ENCODE measurements at regions not wholly inside any gene's neighbourhood (a gene's known extent, or its start where the extent isn't known, plus 50 kb on each side); places are given as distances from the start of the nearest gene placed in this dataset.

DNA sequence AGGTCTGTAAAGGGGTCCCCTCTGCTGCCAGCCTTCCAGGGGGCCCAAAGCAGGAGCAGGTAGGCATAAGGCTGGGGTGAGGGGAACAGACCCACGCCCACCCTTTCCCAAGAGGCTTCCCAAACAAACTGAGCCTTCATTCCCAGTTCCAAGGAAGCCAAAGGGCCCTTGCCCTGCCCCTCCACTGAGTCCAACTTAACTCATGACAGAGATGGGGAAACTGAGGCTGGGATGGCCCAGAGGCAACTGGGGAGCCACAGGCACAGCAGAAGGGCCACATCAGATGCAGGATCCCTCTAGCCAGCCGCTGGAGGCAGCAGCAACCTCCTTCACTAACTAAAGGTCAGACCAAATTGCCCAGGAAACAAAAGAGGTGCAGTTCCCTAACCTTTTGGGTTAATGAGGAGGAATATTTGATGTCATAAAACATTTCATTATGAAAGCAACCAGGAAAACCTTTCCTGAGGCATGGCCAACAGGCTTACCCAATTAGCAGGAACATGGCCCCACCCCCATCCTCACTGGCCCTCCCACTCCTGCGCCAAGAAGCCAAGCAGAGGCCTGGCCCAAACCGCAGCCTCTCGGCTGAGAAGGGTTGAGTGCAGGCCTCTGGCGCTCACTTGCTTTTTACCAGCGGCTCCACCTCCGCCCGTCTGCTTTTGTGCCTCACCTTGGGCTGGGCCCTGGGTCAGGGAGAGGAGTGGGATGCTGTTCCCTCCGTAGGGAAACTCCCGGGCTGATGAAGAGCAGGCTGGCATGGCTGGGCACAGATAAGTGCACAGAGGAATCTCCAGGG lies 293.5 kb upstream of the RTL1 start:
- no peak for DNase-seq

DNA sequence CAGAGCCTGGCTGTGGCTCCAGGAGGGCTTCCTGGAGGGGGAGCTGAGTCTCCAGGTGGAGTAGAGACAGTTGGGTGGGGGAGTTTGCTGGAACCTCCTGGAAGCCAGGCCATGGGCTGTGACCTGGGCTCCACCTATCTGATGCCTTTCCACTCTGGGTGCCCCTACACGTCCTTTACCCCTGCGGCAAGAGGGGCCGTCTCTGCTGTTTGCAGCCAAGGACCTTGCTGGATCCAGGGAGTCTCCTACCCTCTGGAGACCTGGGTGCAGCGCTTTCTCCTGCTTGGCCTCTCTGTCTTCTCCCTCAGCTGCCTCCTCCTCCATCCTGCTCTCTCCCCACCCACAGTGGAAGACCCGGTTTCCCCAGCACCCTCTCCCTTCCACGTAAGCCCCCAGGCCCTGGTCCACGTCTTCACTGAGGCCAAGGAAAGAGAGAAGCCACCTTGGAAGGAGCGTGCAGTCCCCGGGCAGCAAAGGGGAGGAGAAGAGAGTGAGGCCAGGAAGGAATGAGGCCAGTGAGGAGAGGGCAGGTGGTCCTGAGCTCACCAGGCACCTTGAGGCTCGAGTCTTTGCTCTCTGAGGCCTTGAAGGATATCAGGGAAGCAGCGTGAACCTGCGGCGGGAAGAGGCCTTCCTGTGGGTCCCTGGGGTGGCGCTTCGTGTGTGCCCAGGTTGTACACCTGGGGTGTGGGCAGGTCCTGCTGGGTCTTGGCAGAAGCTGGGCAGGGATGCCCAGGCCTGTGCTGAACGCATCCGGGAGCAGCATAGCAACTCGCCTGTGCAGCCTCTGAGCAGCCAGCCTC lies 294.3 kb upstream of the RTL1 start:
- DNase-seq = no peak

DNA sequence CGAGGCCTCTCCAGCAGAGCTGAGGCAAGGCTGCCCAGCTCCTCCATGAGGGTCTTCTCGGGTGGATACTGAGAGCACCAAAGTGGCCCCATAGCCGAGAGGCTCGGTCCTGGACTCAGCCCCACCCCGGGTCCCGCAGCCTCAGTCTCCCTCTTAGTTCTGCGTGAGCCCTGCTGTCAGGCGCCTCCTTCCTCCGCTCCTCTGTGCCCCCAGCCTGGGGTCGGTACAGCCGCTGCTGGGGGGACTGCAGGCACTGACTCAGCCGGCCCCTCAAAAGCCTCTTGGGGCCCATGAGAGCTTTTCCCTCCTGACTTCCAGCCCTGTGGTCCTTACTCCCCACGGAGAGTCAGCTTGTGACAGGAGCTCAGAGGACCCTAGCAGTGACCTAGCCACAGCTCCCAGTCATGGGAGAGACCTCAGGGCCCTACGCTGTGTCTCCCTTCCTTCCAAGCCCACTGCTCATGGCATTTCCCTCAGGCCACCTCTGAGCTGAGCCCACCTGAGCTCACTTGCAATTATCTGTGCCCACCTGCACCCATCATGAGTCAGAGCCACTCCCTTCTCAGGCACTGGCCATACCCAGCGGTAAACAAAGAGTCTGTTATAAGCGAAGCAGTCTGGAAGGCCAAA lies 295.0 kb upstream of the RTL1 start:
- DNase-seq = no peak

DNA sequence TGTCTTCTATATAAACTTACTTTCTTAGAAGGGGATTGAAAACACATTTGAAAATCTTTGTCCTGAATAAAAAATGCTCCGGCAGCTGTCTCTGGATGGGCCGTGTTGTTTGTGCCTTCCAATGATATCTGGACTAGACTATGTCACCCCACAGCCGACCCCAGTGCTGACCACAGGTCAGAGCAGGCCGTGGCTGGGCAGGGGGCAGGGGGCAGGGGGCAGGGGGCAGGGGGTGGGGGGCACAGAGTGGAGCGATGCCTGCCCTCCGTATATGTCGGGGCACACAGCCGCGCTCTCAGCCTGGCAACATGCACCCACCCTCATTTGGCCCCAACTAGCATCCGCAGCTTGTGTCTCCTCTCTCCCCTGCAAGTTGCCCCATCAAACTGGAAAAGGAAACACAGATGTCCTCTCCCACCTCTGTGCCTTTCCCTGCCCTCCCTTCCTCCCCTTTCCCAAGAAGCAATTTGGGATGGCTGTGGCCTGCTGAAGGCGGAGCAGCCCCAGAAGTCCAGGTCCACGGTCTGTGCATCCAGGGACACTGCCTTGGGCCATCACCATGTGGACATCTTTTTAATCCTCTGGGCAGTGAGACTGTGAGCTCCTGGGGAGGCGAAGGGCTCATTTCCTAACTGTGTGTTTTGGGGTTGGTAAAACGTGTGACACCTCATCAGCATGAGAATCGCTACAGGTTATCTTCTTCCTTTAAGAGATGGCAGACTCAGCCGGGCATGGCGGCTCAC lies 295.7 kb upstream of the RTL1 start:
- no peak for DNase-seq

DNA sequence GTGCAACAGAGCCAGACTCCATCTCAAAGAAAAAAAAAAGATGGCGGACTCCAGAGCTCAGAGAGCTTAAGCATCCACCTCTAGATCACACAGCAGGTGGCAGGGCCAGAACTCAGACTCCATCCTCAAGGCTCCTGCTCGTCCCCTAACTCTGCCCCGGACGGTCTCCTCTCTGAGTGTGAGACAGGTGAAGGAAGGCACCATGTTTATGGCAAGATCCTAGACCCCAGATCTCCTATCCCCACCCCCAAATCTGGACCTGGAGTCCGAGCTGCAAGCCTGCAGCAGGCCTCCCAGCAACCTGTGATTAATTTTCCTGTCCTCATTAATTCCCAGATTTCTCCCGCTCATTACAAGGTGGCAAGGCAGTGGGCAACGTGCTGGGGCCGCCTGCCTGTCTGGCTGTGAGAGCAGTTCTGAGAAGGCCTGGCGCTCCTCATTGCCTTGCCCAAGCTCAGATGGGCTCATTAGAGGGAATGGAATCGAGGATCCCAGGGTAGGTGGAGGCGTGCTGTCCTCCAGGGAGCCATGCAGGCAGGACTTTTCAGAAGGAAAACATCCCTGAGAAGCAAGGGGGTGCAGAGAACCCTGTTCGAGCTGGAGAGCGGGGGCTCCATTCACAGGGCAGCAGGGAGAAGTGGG lies 296.6 kb upstream of the RTL1 start:
- DNase-seq = no peak

DNA sequence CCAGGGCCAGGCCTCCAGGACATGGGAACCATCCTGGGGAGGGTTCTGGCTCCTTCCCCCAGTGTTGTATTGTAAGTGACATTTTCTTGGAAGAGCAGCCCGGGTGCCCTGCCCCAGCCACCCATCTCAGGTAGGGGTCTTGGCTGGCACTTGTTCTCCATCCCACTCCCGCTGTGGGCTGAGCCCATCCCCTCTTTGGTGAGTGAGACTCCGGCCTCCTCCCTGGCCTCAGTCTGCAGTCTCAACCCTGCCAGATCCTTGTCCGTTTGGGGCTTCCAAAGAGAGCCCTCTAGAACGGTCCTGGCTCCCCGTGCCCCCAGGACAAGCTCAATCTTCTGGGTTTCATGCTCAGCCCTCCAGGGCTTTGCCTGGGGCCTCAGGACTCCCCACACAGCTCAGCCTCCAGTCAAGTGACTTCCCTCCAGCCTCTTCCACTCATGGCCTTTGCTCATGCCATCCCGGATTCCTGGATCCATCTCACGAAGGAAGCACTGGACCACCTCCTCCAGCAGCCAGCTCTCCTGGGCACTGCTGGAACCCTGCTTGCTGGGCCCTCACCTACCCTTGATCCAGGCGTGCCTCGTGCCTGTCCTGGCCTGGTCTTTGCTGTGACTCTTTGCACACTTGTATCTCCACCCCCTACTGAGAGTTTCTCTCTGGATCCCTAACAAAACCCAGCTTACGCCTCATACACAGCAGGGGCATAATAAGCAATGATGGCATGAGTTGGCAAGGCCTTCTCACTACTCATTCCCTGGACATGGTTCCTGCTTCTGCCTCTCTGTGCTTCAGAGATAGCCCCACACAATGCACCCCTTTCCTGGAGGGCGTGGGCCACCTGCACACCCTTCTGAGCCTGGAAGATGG lies 297.4 kb upstream of the RTL1 start:
- DNase-seq = no peak

DNA sequence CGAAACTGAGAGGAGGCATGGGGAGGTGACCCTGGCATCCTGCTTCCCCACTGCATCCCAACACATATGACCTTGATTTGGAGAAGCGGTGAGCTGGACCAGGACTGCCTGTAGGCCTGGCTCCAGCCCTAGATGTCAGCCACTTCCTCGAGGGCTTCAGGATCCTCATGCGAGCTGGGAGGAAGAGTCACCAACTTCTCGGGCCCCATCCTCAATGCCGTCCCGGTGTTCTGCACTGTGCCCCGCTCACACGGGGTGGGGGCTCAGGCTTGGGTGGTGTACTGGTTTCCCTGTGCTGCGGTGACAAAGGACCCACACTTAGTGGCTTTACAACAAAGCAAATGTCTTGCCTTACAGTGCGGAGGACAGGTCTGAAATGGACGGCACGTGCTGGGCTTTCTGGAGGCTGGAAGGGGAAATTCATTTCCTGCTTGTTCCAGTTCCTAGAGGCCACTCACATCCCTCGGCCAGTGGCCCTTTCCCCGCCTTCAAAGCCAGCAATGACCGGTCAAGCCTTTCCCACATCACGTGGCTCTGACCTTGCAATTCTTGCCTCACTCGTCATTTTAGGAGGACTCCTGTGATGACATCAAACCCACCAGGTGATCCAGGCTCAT lies 298.1 kb upstream of the RTL1 start:
- DNase-seq = no peak

DNA sequence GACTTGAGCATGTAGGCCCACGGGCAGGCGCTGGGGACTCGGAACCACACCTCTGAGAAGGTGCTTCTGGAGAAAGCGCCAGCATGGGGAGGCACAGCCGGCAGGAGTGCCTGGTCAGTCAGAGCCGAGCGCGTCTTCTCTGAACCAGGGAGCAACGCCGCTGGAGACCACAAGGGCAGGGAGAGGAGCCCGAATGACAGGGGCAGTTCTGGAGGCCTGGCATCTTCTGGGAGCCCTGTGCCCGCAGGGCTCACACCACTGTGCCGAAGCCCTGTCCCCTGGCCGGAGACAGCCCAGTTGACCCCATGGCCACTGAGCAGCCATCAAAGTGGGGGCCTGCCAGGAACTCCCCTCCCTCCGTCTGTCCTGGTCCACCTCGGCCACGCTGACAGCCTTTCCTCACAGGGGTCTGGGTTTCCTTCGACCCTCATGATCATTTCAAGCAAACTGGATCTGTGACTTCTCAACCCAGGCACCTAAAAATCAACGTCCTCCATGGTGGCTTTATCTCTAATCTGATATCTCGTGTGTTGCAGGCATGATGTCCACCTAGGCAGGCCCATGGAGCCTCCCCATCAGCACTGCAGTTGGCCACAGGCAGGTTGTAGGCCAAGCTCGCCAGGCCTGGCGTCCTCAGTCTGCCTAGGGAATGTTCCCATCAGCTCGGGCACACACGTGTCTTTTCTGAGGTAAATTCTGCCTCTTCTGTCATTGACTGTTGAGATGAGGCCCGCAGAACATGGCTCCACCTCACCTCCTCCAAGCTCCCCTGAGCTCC lies 299.3 kb upstream of the RTL1 start:
- no peak for DNase-seq

DNA sequence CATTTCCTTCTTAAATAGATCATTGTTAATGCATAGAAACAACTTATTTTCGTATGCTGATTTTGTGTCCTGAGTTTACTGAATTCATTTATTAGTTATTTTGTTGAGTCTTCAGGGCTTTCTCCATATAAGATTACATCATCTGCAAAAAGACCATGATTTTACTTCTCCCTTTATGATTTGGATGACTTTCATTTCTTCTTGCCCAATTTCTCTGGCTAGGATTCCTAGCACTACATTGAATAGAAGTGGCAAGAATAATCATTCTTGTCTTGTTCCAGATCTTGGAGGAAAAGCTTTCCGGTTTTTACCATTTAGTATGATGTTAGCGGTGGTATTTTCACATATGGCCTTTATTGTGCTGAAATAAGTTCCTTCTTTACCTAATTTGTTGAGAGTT lies 303.0 kb upstream of the RTL1 start:
- DNase-seq = no peak

DNA sequence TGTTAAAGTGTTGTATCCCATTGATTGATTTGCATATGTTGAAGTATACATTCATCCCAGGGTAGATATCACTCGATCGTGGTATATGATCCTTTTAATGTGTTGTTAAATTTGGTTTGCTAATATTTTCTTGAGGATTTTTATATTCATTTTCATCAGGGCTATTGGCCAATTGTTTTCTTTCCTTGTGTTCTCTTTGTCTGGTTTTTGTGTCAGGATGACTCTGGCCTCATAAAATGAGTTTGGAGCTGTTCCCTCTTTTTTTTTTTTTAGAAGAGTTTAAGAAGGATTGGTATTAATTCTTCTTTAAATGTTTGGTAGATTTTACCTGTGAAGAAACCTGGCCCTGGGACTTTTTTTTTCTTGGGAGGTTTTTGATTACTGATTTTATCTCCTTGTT lies 303.5 kb upstream of the RTL1 start:
- no peak for DNase-seq

DNA sequence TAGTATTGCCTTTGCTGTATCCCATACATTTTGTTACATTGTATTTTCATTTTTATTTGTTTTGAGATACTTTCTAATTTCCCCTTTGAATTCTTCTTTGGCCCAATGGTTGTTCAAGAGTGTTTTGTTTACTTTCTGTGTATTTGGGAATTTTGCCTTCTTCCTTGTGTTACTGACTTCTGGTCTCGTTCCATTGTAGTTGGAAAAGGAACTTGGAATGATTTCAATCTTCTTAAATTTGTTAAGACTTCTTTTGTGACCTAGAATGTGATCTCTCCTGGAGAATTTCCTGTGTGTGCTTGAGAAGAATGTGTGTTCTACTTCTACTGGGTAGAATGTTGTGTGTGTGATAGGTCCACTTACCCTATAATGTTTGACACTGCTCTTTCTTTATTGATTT lies 304.4 kb upstream of the RTL1 start:
- DNase-seq = no peak

DNA sequence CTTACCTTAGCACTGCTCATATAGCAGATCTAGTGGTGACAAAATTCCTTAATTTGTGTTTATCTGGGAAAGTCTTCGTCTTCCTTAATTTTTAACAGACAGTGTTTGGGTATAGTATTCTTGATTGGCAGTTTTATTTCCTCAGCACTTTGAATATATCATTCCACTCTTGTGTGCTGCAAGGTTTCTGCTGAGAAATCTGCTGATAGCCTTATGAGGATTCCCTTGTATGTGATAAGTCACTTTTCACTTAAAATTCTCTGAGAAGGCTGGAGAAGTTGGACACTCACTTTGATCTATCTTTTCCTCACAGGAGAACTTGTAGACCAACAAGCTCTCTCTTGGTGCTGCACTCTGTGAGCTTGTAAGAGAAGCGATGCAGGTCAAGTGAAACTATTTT lies 306.1 kb upstream of the RTL1 start:
- DNase-seq = no peak

DNA sequence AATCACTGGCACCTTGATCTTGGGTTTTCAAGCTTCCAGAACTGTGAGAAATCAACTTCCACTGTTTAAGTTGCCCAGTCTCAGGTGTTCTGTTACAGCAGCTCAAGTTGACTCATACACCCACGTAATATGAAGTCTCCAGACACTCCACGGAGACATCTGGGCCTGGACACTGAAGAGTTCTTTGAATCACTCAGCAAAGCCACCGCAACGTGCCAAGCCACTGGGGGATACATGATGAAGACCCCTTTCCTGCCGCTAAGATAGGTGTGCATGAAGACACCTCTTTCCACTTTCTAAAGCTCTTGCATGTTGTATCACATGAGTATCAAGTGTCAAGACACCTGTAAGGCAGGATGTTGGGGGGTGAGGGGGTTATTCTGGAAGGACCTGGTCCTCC lies 311.7 kb upstream of the RTL1 start:
- DNase-seq = no peak

DNA sequence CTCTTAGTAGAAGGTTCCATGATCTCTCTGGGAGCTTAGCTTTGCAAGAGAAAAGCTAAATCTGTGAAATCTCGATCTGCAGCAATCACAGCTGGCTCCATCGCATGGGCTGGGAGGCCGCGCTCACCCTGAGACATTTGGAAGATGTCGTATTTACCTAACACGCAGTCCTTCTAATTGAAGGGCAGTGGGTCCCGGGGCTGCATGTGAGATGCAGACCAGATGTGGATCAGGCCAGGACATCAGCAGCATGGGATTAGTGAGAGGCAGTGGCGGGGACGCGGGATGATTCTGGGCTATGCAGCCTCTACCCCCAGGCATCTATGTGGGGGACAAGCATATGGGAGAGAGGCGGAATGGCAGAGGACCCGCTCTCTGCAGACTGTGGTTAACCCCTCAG lies 312.4 kb upstream of the RTL1 start:
- no peak for DNase-seq

DNA sequence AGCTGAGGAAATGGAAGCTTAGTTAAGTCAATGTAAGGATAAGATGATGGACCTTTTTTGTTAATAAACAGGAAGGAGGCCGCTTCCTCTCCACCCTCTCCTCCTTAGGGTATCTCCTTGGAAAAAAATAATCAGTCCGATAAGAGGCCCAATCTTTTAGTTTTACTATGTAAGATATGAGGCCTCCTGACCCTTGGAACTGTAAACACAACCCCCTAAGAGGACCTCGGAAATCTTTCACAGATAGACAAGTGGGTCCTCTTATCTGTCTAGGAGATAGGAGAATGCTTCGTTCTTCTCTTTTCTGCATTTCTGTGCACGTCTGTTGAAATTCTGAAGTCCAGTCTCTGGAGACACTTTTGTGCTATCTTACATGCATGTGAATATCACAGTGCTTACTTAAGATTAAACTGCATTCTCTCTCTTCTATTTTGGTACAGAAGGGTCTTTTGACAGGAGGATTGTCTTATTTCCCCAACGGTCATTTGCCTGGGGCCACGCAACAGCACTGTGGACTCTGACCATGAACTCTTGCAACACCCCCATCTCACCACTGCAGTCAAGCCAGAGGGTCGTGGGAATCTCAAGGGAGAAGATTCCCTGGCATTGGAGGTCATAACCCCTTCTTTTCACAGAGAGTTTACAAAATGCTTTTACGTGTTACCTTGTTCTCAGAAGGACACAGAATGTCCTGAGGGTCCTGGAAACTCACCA lies 313.0 kb upstream of the RTL1 start:
- DNase-seq = no peak

DNA sequence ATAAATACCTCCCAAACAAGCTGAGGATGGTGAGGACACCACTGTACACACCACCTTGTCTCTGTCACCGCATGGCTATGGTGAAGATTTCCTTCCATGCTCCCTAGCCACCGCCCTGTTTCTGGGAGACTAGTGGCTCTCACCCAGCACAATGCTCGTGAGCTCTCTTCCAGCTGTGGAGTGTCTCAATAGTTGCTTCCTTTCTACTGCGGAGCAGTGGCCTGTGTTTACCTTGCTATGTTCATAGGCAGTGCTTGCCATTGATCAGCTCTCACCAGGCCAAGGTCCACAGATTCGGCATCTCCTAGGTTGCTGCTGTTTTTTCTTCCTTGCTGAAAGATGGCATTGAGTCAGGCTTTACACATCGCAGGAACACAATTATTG lies 313.6 kb upstream of the RTL1 start:
- no peak for DNase-seq

DNA sequence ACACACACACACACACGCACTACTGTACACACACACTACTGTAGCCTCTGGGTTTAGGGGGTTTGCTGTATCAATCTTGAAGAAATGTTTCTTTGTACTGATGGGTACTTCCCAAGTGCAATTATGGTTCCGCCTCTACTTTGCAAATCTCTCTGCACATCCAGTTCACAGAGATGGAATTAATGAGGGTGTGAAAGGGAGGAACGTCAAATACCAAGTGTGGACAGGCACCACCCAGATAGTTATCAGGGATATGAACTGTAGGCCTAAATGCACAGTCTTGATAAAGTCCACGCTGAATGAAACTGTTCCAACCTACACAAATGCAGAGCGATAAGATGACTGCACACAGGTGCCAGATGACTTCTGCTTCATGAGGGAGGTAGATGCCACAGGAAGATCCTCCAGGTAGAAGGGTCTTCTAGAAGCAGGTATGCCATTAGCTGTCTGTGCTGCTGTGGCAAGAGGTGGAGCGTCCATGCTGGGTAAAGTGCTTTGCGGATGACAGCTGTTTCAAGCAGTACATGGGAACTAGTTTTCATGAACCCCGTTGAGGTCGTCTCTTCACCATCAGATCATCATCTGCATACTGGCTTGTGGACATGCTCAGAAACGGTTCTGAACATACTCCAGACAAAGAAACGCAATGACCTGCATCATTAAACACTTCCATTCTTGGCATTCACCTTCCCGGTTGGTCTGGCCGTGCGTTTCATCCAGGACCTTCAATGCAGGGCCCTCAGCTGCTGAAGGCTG lies 314.3 kb upstream of the RTL1 start:
- DNase-seq = no peak

DNA sequence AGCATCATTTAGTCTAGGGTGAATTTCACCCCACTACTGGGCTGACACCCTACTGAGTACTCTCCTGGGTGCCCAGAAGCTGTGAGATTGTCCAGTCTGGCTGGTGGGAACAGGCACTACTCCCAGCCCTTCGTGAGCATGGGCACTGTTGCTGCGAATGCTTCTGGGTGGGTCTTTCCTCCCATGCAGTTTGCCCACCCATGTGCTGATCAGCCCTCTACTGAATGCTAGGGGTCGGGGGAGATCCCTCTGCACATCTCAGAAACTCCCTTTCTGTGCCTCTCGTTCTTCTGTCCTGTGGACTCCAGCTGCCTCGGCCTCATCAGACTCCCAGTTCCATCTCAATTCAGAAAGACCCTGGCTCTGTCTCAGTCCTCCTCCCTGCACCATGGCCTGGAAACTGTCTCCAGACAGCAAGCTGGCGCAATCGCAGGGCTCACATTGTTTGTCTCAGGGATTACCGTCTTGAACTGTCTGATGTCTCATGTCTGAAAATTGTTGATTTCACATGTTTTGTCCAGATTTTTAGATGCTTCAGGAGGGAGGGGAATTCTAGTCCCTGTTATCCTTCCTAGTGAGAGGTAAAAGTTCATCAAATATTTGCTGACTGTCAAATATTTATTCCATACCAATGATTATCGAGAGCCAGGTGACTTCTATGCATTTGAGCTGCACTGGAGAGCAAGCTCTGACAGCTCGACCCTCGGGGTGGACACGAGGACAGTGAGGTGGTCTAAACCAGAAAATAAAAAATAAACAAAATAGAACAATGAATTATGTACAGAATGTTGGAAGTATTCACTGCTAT lies 316.6 kb upstream of the RTL1 start:
- no peak for DNase-seq
